SJSA1 (cell line): ENCODE measurements at regions not wholly inside any gene's neighbourhood (a gene's known extent, or its start where the extent isn't known, plus 50 kb on each side); places are given as distances from the start of the nearest gene placed in this dataset.

ENCODE experiments used
- DNase-seq, 2 experiments: peaks; one replicate each; pipeline ENCODE4 v3.0.0-alpha.2; 2015 to 2020; ENCODE audit warnings: low spot score in 2 of 2, low read depth in 1 of 2
- H3K27ac ChIP-seq: fragments of 250-450 bp; sonication (Bioruptor Pico); 2 replicates; pipeline ENCODE4 v1.5.1; 2020; ENCODE audit warnings: mild to moderate bottlenecking, moderate library complexity
- H3K27me3 ChIP-seq: fragments of 250-450 bp; sonication (Bioruptor Pico); replicated peaks from 2 replicates; pipeline ENCODE4 v1.5.1; 2020; ENCODE audit warnings: mild to moderate bottlenecking, moderate library complexity
- H3K36me3 ChIP-seq: fragments of 250-450 bp; sonication (Bioruptor Pico); 2 replicates; pipeline ENCODE4 v1.5.1; 2020; ENCODE audit warnings: mild to moderate bottlenecking
- H3K4me1 ChIP-seq: fragments of 250-450 bp; sonication (Bioruptor Pico); replicated peaks from 2 replicates; pipeline ENCODE4 v1.6.1; 2021; ENCODE audit warnings: mild to moderate bottlenecking
- H3K4me3 ChIP-seq: fragments of 250-450 bp; sonication (Bioruptor Pico); 2 replicates; pipeline ENCODE4 v1.5.1; 2020; ENCODE audit warnings: mild to moderate bottlenecking
- H3K9me3 ChIP-seq: fragments of 250-450 bp; sonication (Bioruptor Pico); replicated peaks from 2 replicates; pipeline ENCODE4 v1.5.1; 2020; ENCODE audit warnings: mild to moderate bottlenecking

DNA sequence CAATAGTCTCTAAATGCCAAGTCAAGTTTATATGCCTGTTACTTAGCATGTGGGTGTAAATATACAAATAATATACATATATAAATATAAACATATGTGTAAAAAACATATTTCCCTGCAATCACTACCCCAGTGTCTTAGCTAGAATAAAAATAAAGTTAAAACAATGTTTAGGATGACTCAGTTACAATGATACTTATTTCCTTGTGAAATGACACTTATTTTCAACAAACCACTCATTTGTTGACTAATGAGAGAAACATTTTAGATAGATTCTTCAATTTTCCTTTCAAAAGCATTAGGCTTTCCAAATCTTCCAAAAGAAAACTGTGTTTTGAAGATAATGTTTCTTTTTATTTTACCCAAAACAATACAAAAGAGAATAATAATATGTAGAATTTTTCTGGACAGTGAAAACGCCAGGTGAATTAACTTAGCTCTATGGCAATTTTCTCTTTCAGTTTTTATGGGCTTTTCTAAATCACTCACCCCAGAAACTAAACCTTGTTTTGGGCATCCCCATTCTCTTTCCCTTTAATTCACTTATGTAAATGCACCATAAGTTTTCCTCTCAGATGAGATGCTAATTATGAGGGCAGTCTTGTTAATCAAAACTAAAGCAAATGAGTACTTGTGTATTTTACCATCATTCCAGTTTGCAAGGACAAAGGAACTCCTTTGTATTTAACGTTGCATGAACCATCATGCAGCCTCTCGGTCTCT is 465.9 kb downstream of the BCAT1 start:
- Histone ChIP-seq H3K4me1 (peaks cover 64% of the 10 kb centered on the region), H3K36me3 (no peaks in the 10 kb centered on the region), H3K27ac (peak overlapping the region; percentile 42), H3K9me3 (no peaks in the 10 kb centered on the region), H3K4me3 (no peak overlapping the region), H3K27me3 (no peaks in the 10 kb centered on the region)
- DNase-seq = peak in 1 of 2 experiments; percentile 11

DNA sequence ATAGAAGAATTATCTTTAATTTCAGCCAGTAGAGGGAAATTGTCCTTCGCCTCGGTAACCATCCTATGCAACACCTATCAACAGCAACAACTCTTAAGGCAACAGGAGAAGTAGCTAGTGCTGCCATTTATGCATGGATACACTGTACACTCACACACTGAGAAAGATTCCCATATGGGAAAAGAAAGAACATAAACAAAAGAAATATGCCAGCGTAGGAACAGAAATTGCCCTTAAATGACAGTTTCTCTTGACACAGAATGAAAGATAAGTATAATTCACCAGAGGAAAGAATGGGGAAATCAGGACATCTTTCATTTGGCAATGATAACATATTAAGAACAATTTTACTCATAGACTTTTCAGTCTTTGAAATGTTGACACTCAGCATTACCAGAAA is 466.9 kb downstream of the BCAT1 start:
- Histone ChIP-seq H3K36me3 (no peaks in the 10 kb centered on the region), H3K27me3 (no peaks in the 10 kb centered on the region), H3K9me3 (no peaks in the 10 kb centered on the region), H3K27ac (0 out of 2 replicates have a peak overlapping the region, but pooled peaks have one; percentile 35), H3K4me3 (no peak overlapping the region), H3K4me1 (peaks cover 54% of the 10 kb centered on the region)
- no peak for DNase-seq

DNA sequence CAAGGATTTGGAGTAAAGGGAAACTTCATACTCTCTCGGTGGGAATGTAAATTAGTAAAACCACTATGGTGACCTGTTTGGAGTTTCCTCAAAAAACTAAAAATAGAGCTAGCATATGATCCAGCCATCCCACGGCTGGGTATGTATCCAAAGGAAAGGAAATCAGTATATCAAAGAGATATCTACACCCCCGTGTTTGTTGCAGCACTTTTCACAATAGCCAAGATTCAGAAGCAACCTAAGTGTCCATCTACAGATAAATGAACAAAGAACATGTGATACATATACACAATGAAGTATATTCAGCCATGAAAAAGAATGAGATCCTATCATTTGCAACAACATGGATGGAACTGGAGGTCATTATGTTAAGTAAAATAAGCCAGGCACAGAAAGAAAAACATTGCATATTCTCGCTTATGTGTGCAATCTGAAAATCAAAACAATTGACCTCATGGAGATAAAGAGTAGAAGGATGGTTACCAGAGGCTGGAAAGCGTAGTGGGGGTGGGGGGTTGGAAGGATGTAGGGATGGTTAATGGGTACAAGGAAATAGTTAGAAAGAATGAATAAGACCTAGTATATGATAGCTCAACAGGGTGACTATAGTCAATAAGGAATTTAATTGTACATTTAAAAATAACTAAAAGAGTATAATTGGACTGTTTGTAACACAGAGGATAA is 468.0 kb downstream of the BCAT1 start:
- peaks cover 47% of the 10 kb centered on the region for H3K4me1 ChIP-seq
- no peak overlapping the region for H3K27ac ChIP-seq
- DNase-seq = no peak
- no peaks in the 10 kb centered on the region for H3K27me3 ChIP-seq
- H3K9me3 ChIP-seq = no peaks in the 10 kb centered on the region
- no peaks in the 10 kb centered on the region for H3K36me3 ChIP-seq
- no peak overlapping the region for H3K4me3 ChIP-seq

DNA sequence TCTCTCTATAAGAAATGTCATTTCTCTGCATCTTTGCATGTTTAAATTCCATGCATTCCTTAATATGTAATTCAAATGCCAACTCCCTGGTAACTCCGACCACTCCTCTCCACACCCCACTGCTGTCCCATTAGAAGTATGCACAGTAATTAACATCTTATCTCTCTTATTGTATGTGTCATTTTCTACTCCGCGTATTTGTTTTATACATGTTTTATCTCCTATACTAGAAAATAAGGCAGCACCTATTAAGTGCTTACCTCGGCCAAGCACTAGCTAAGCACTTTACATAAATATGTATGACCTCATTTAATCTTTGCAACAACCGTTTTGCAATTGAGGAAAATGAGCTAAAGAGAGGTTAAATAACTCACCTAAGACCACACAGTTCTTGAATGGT is 469.8 kb downstream of the BCAT1 start:
- peaks cover 47% of the 10 kb centered on the region for H3K4me1 ChIP-seq
- no peak overlapping the region for H3K4me3 ChIP-seq
- no peaks in the 10 kb centered on the region for H3K27me3 ChIP-seq
- no peaks in the 10 kb centered on the region for H3K36me3 ChIP-seq
- peak in 1 of 2 experiments; percentile 59 for DNase-seq
- H3K27ac ChIP-seq = peak overlapping the region; percentile 63
- no peaks in the 10 kb centered on the region for H3K9me3 ChIP-seq

DNA sequence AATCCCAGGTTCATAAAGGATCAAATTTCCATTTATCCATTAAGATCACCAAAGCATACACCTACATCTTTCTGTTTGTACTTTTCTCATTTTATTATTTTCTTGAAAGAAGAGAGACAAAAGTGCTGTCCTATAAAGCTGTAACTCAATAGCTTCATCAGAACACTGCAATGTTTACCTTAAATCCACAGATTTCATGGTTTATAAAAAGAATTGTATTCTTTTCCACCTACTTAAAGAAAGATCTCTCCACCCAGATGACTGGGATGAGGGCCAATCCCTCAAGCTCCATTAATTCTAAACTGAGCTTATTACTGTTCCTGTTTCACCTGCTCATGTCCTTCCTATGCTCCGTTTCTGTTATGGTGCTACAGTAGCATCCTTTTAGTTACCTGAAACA is 470.6 kb downstream of the BCAT1 start:
- Histone ChIP-seq H3K9me3 (no peaks in the 10 kb centered on the region), H3K4me1 (peaks cover 43% of the 10 kb centered on the region), H3K4me3 (no peak overlapping the region), H3K27me3 (no peaks in the 10 kb centered on the region), H3K27ac (peak overlapping the region; percentile 63; the same call in 1 of the 2 replicates), H3K36me3 (no peaks in the 10 kb centered on the region)
- DNase-seq = no peak

DNA sequence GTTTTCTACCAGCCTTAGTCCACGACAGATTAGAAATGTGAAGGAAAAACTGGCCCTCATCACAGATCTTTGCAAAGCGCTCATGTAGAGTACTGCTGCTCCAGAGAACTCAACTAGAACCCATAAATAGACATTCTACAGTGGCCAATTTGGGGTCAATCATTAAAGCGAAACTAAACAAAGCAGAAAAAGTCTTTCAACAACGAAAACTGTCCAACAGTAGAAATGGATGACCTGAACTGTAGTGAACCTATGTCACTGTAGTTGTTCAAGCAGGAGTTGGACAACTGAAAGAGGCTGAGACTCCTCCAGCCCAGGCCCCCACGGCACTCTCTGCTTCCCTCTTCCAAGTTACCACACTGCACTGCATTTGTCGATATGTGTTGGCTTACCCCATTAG is 472.6 kb downstream of the BCAT1 start:
- H3K4me3 ChIP-seq = no peak overlapping the region
- peaks cover 31% of the 10 kb centered on the region for H3K4me1 ChIP-seq
- DNase-seq = no peak
- H3K27me3 ChIP-seq = no peaks in the 10 kb centered on the region
- no peaks in the 10 kb centered on the region for H3K9me3 ChIP-seq
- no peaks in the 10 kb centered on the region for H3K36me3 ChIP-seq
- no peak overlapping the region for H3K27ac ChIP-seq

DNA sequence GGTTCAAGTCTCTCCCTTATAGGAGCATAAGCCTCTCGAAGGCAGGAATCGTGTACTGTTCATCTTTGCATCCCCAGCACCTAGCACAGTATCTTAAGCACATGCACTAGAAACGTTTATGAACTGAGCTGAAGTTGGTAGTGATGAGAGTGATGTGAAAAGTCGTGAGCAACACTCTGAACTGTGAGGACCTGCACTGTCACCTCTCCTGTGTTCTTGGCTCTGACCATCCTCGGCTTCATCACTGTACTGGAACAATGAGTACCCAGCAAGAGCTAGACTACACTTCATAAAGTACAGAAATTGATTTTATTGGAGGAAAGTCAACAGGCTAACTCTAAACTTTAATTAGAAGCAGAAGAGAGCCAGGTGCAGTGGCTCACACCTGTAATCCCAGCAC is 473.6 kb downstream of the BCAT1 start:
- Histone ChIP-seq H3K4me3 (no peak overlapping the region), H3K4me1 (peaks cover 23% of the 10 kb centered on the region)

DNA sequence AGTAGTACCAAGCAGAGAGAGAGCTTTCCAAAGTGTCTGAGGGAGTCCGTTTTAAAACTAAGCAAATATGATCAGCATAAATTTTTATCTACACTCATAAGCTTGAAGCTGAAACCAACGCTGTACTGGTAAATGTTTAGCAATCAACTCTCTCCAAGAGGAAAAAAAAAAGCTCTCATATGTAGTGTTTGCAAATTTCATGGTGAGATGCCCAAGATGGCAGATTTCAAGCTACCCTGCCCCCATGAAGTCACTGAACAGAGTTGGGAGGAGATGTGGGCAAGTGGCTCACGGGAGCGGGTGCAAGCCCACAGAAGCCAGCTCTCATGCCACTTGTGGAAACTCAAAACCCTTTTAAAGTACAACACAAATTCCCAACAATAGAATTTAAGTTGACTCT is 475.8 kb downstream of the BCAT1 start:
- DNase-seq = no peak
- Histone ChIP-seq H3K27ac (no peak overlapping the region), H3K36me3 (no peaks in the 10 kb centered on the region), H3K4me1 (peaks cover under 1% of the 10 kb centered on the region; the same call in 1 of the 2 replicates), H3K4me3 (no peak overlapping the region), H3K27me3 (no peaks in the 10 kb centered on the region), H3K9me3 (no peaks in the 10 kb centered on the region)

More for the DNA sequence above, 473.6 kb downstream of the BCAT1 start:
- H3K9me3 ChIP-seq = no peaks in the 10 kb centered on the region
- no peaks in the 10 kb centered on the region for H3K27me3 ChIP-seq
- DNase-seq = no peak
- no peaks in the 10 kb centered on the region for H3K36me3 ChIP-seq
- no peak overlapping the region for H3K27ac ChIP-seq

DNA sequence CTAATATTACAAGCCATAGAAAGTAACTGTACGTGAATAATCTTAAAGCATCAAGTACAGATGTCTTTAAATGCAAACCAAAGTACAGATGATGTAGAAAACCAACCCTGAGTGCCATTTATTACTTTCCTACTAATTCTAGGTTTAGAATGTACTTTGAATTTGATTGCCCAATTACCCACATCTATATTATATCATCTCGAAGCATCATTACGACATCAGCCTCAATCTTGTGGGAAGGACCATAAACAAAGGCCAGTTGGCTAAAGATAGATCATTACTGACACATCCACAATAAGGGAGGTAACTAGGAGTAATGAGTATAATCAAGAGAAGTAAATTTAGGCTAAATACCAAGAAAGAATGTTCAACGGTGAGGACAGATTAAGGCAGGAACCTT is 478.9 kb downstream of the BCAT1 start:
- Histone ChIP-seq H3K36me3 (no peaks in the 10 kb centered on the region), H3K27ac (no peak overlapping the region), H3K4me1 (no peaks in the 10 kb centered on the region), H3K9me3 (no peaks in the 10 kb centered on the region), H3K4me3 (no peak overlapping the region), H3K27me3 (no peaks in the 10 kb centered on the region)
- no peak for DNase-seq

DNA sequence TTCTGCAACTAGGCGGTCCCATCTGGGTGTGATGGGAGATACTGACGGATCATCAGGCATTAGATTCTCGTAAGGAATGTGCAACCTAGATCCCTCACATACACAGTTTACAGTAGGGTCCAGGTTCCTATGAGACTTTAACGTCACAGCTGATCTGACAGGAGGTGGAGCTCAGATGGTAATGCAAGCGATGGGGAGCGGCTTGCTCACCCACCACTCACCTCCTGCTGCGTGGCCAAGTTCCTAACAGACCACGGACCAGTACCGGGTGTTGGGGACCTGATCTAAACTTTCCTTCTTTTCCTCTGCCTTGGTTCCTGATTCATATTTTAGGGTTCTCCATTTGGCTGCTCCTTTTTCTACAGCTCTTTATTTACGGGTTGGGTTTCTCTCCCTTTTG is 479.8 kb downstream of the BCAT1 start:
- H3K27ac ChIP-seq = no peak overlapping the region
- no peak overlapping the region for H3K4me3 ChIP-seq
- H3K9me3 ChIP-seq = no peaks in the 10 kb centered on the region
- H3K27me3 ChIP-seq = no peaks in the 10 kb centered on the region
- H3K4me1 ChIP-seq = no peaks in the 10 kb centered on the region
- DNase-seq = no peak
- H3K36me3 ChIP-seq = no peaks in the 10 kb centered on the region

DNA sequence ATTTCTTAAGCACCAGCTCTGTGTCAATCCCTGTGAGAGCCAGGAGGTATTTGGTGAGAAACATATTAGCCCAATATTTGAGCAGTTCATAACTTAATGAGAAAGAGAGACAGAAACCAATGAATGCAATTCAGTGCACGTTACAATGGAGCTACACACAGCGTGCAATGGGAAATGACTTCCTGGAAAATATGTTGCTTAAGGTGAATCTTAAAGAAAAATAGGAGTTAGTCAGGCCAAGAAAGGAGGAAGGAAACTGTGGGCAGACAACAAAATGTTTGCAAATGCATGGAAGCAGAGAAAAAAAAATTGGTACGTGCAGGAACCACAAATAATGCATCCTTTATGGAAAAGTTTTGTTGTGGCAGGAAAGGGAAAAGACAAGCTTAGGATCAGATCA is 481.7 kb downstream of the BCAT1 start:
- H3K4me1 ChIP-seq = no peaks in the 10 kb centered on the region
- no peak overlapping the region for H3K4me3 ChIP-seq

DNA sequence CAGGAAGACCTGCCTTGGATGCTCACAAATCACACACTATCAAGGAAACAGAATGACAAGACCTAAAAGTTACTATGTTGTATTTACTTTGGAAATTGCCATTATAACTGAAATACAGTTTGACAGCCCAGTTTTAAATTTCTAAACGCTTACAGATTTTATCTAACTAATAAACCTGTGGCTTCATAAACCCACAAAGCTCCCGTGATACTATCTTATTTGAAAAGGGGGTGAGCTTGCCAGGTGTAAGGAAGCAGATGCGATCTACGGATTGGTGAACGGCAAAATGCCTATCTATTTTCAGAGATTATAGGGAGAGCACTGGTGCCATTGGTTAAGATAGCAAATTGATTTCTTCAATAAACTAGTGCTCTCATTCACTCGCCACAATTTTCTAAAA is 485.5 kb downstream of the BCAT1 start:
- Histone ChIP-seq H3K9me3 (no peaks in the 10 kb centered on the region), H3K4me1 (no peaks in the 10 kb centered on the region), H3K36me3 (no peaks in the 10 kb centered on the region), H3K4me3 (no peak overlapping the region), H3K27me3 (no peaks in the 10 kb centered on the region), H3K27ac (no peak overlapping the region)
- DNase-seq = no peak

More for the DNA sequence above, 481.7 kb downstream of the BCAT1 start:
- Histone ChIP-seq H3K27ac (no peak overlapping the region), H3K27me3 (no peaks in the 10 kb centered on the region), H3K36me3 (no peaks in the 10 kb centered on the region), H3K9me3 (no peaks in the 10 kb centered on the region)
- no peak for DNase-seq

DNA sequence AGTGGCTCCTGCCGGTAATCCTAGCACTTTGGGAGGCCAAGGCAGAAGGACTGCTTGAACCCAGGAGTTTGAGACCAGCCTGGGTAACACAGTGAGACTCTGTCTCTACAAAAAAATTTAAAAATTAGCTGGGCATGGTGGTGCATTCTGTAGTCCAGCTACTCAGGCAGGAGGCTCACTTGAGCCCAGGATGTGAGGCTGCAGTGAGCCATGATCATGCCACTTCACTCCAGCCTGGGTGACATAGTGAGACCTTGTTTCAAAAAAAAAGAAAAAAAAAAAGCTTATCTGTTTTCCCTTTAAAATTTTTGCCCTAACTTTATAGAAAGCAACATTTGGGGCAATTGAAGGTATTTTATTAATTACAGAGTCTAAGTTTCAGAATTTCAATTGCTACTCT is 486.0 kb downstream of the BCAT1 start:
- no peaks in the 10 kb centered on the region for H3K9me3 ChIP-seq
- H3K4me1 ChIP-seq = no peaks in the 10 kb centered on the region
- H3K4me3 ChIP-seq = no peak overlapping the region
- no peak for DNase-seq
- H3K27me3 ChIP-seq = no peaks in the 10 kb centered on the region
- no peak overlapping the region for H3K27ac ChIP-seq
- H3K36me3 ChIP-seq = no peaks in the 10 kb centered on the region

DNA sequence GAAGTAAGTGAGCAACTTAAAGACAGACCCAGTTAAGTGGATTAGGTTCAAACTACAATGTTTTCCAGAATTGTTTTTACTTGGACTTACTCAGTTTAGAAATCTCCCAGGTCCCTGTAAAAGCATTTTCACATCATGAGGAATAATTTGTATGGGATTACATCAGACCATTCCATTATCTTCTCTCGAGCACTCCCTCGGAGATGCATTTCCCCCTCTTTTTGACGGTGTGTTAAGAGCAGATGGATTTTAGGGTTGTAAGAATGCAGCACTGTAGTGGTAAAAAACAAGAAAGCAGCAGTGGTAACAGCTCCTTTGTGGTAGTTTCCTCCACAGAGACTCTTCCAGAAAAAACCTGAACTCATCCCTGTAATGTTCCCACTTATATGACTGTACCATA is 488.4 kb downstream of the BCAT1 start:
- no peak overlapping the region for H3K27ac ChIP-seq
- H3K4me1 ChIP-seq = no peaks in the 10 kb centered on the region
- no peaks in the 10 kb centered on the region for H3K36me3 ChIP-seq
- no peak overlapping the region for H3K4me3 ChIP-seq
- no peaks in the 10 kb centered on the region for H3K27me3 ChIP-seq
- no peak for DNase-seq
- no peaks in the 10 kb centered on the region for H3K9me3 ChIP-seq
